Neural progenitor cell (in vitro differentiated cells): ENCODE measurements at regions not wholly inside any gene's neighbourhood (a gene's known extent, or its start where the extent isn't known, plus 50 kb on each side); places are given as distances from the start of the nearest gene placed in this dataset.

Source experiments
- CTCF ChIP-seq: fragments of 200-600 bp; sonication (generic); IDR thresholded peaks from 2 replicates; pipeline ENCODE4 v1.5.1; 2017; ENCODE audit warnings: antibody characterized with exemption, mild to moderate bottlenecking
- EZH2 ChIP-seq: fragments of 200-600 bp; sonication (generic); IDR thresholded peaks from 2 replicates; pipeline ENCODE4 v1.6.1; 2017; ENCODE audit warnings: antibody characterized with exemption, mild to moderate bottlenecking, moderate library complexity
- EZH2phosphoT487 ChIP-seq: fragments of 200-600 bp; sonication (generic); IDR thresholded peaks from 2 replicates; pipeline ENCODE4 v1.6.1; 2017; ENCODE audit warnings: antibody characterized with exemption

- no peak for TF ChIP-seq EZH2
- no peak for TF ChIP-seq CTCF
- no peak for TF ChIP-seq EZH2phosphoT487
Observed at GRCh38 chr6:92888316-92888715, 531.0 kb downstream of the EPHA7 start.
